ENCODE measurements at regions not wholly inside any gene's neighbourhood (a gene's known extent, or its start where the extent isn't known, plus 50 kb on each side); places are given as distances from the start of the nearest gene placed in this dataset.

- TF ChIP-seq ZNF639 (tag by site-specific recombination; IDR thresholded peaks at IDR 0.05) (no peak), ZBTB44 (tag by site-specific recombination; IDR thresholded peaks at IDR 0.05) (peak; percentile 59; the same call in 1 of the 2 replicates), ZNF341 (tag by site-specific recombination; IDR thresholded peaks at IDR 0.05; ENCODE audit: low read depth) (no peak), ZBTB8A (tag by site-specific recombination; IDR thresholded peaks at IDR 0.05) (peak; percentile 80), ZSCAN30 (tag by site-specific recombination; IDR thresholded peaks at IDR 0.05) (peak; percentile 38; the same call in 1 of the 2 replicates), ZNF561 (tag by site-specific recombination; IDR thresholded peaks at IDR 0.05; ENCODE audit: borderline replicate concordance) (peak; percentile 39; the same call in 1 of the 2 replicates)
Measured at GRCh38 chr2:45301307-45302277, 292.3 kb upstream of the SIX2 start (continued).

GRCh38 chr2:45300026-45300750 lies 290.9 kb upstream of the SIX2 start:
- POLR2A ChIA-PET, result no interaction called here
- TF ChIP-seq ELK4 (IDR thresholded peaks at IDR 0.05; ENCODE audit: borderline replicate concordance, low read depth, low read length) (no peak), KLF8 (tag by site-specific recombination; IDR thresholded peaks at IDR 0.05) (no peak), ZNF645 (tag by site-specific recombination; IDR thresholded peaks at IDR 0.05) (no peak), ZFHX2 (tag by site-specific recombination; conservative IDR thresholded peaks at IDR 0.05) (peak; percentile 63), GLIS1 (tag by site-specific recombination; IDR thresholded peaks at IDR 0.05) (no peak), REPIN1 (tag by site-specific recombination; IDR thresholded peaks at IDR 0.05; ENCODE audit: low read depth) (no peak), ZNF24 (tag by site-specific recombination; IDR thresholded peaks at IDR 0.05) (no peak), ZIC2 (tag by site-specific recombination; IDR thresholded peaks at IDR 0.05) (0 out of 2 replicates have a peak, but pooled peaks have one; percentile 20), ZNF114 (tag by site-specific recombination; IDR thresholded peaks at IDR 0.05) (no peak), ZNF621 (tag by site-specific recombination; IDR thresholded peaks at IDR 0.05) (no peak), ZNF354C (tag by site-specific recombination; IDR thresholded peaks at IDR 0.05; ENCODE audit: borderline replicate concordance, low read depth) (no peak), SETDB1 (IDR thresholded peaks at IDR 0.05; ENCODE audit: insufficient read length, low read length) (no peak), BCL11B (tag by site-specific recombination; IDR thresholded peaks at IDR 0.05; ENCODE audit: low read depth) (no peak), OVOL3 (tag by site-specific recombination; IDR thresholded peaks at IDR 0.05) (no peak), EGR2 (tag by site-specific recombination; IDR thresholded peaks at IDR 0.05; ENCODE audit: low read depth) (peak; percentile 55), ZNF416 (tag by site-specific recombination; IDR thresholded peaks at IDR 0.05) (no peak), ZNF521 (tag by site-specific recombination; IDR thresholded peaks at IDR 0.05) (no peak), ZNF146 (tag by site-specific recombination; IDR thresholded peaks at IDR 0.05) (no peak)
- H3K36me3 ChIP-seq (ENCODE audit: control insufficient read depth in 2 of 2, insufficient read depth in 1 of 2, low read length in 2 of 2), result no peaks in the 10 kb centered on the region
- no peaks in the 10 kb centered on the region for H3K9me3 ChIP-seq (ENCODE audit: control insufficient read depth, insufficient read depth, low read depth, low read length)
- CTCF ChIA-PET, result no interaction called here
- H3K27ac ChIP-seq (ENCODE audit: extremely low read depth, low read depth, low read length), result no peak overlapping the region
- H3K4me1 ChIP-seq (ENCODE audit: control insufficient read depth, insufficient read depth, low read length), result peaks cover 3% of the 10 kb centered on the region
- no peak overlapping the region for H3K4me3 ChIP-seq (ENCODE audit: low read depth, low read length)
